ENCODE measurements at regions not wholly inside any gene's neighbourhood (a gene's known extent, or its start where the extent isn't known, plus 50 kb on each side); places are given as distances from the start of the nearest gene placed in this dataset.

GRCh38 chr3:10557781-10558373 lies 52.5 kb upstream of the ATP2B2 start:
- no peaks in the 10 kb centered on the region for H3K4me1 ChIP-seq (ENCODE audit: control insufficient read depth, extremely low read depth, insufficient read depth, low read length)
- BruUV-seq (replicated peaks): no TSS peak
- no peaks in the 10 kb centered on the region for H3K27me3 ChIP-seq (ENCODE audit: control insufficient read depth in 2 of 2, insufficient read depth in 2 of 2, low read length in 2 of 2)
- DNase-seq (ENCODE audit: low read depth, low spot score): no peak
- FAIRE-seq: no peak
- no peak overlapping the region for H3K4me3 ChIP-seq (replicated peaks in 1 of 3; ENCODE audit: insufficient read depth in 1 of 3, low read depth in 1 of 3, low read length in 3 of 3)
- H3K27ac ChIP-seq (ENCODE audit: insufficient read depth, low read depth, low read length): no peak overlapping the region
- POLR2A ChIA-PET: no interaction called here
- no peaks in the 10 kb centered on the region for H3K9me3 ChIP-seq (replicated peaks; ENCODE audit: control insufficient read depth, insufficient read depth, low read length)
- no peak for TF ChIP-seq EZH2 (IDR thresholded peaks at IDR 0.05; ENCODE audit: borderline replicate concordance, low read depth, low read length, severe bottlenecking)
- TF ChIP-seq MYC (IDR thresholded peaks at IDR 0.05; ENCODE audit: low read depth, low read length): no peak
- TF ChIP-seq CTCF (IDR thresholded peaks at IDR 0.05; ENCODE audit: extremely low read depth in 1 of 2, insufficient read depth in 1 of 2, low read depth in 1 of 2, low read length in 2 of 2): no peak
- TF ChIP-seq POLR2AphosphoS5 (IDR thresholded peaks at IDR 0.05; ENCODE audit: insufficient read depth, low read depth, low read length): no peak
- TF ChIP-seq MAX (IDR thresholded peaks at IDR 0.05; ENCODE audit: insufficient read depth, insufficient read length): no peak
- no peak for TF ChIP-seq FOS (IDR thresholded peaks at IDR 0.05; ENCODE audit: borderline replicate concordance, insufficient read depth, low read length)
- no peak for TF ChIP-seq GATA2 (IDR thresholded peaks at IDR 0.05; ENCODE audit: insufficient read depth, insufficient read length, low read depth, low read length)
- no peak for TF ChIP-seq POLR2A (IDR thresholded peaks at IDR 0.05; ENCODE audit: low read depth, low read length)
- TF ChIP-seq JUN (IDR thresholded peaks at IDR 0.05; ENCODE audit: borderline replicate concordance, insufficient read depth, insufficient read length, low read depth): no peak
- no peaks in the 10 kb centered on the region for H3K9me1 ChIP-seq (replicated peaks; ENCODE audit: control insufficient read depth, extremely low read depth, insufficient read depth, low read length)
- dilution Hi-C loops (cut with MboI; ENCODE audit: extremely low pct_ligation_motif_present, low sequenced_read_pairs): no loop called here
- H3K4me2 ChIP-seq (ENCODE audit: insufficient read depth, low read length): no peak overlapping the region
- CTCF ChIA-PET: interaction anchor here (0.7 kb wide), 1 partner anchor 9 kb away, joined by 3 read pairs; no protein-coding TSS in a partner anchor
- H3K36me3 ChIP-seq (ENCODE audit: control insufficient read depth in 2 of 2, extremely low read depth in 1 of 2, insufficient read depth in 2 of 2, low read length in 2 of 2): no peaks in the 10 kb centered on the region
- no peaks in the 10 kb centered on the region for H4K20me1 ChIP-seq (replicated peaks; ENCODE audit: control insufficient read depth, extremely low read depth, insufficient read depth, low read length)
- no peak overlapping the region for H3K9ac ChIP-seq (replicated peaks; ENCODE audit: extremely low read depth, insufficient read depth, low read length)
- H2AFZ ChIP-seq (ENCODE audit: low read depth, low read length): no peak overlapping the region
- no peaks in the 10 kb centered on the region for H3K79me2 ChIP-seq (ENCODE audit: control insufficient read depth, insufficient read depth, low read length)
- intact Hi-C loops (cut with micrococcal nuclease): no loop called here
